Colonic mucosa (tissue), 4 donors: ENCODE measurements at regions not wholly inside any gene's neighbourhood (a gene's known extent, or its start where the extent isn't known, plus 50 kb on each side); places are given as distances from the start of the nearest gene placed in this dataset.

Experiments
- DNase-seq: peaks from one replicate; pipeline ENCODE4 v3.0.0-alpha.2; 2020
- H3K27ac ChIP-seq: fragments of 200-600 bp; one replicate; pipeline ENCODE4 v1.8.0; 2021
- H3K27me3 ChIP-seq: fragments of 200-600 bp; one replicate; pipeline ENCODE4 v1.8.0; 2021
- H3K36me3 ChIP-seq: fragments of 200-600 bp; one replicate; pipeline ENCODE4 v1.8.0; 2021
- H3K4me1 ChIP-seq: fragments of 200-600 bp; one replicate; pipeline ENCODE4 v1.8.0; 2021; ENCODE audit warnings: mild to moderate bottlenecking
- H3K4me3 ChIP-seq: fragments of 200-600 bp; one replicate; pipeline ENCODE4 v1.8.0; 2021
- H3K9ac ChIP-seq, 2 donors: one replicate each; pipeline ENCODE4 v1.7.0; 2013; ENCODE audit warnings: control low read depth in 2 of 2, low read depth in 2 of 2, low read length in 2 of 2
- H3K9me3 ChIP-seq: fragments of 200-600 bp; one replicate; pipeline ENCODE4 v1.8.0; 2021
- intact Hi-C: fragments of 100-400 bp; cut with DNase I; formaldehyde crosslinking; loops from one replicate; pipeline ENCODE4 v1.14.1; 2022
- TF ChIP-seq, protein P1 (sequence below): fragments of 200-600 bp; IDR thresholded peaks from one replicate; pipeline ENCODE4 v1.8.0; 2022; ENCODE audit warnings: antibody characterized with exemption, mild to moderate bottlenecking
- donor health status: healthy.
- donor health status: DM: no; HTN: no; CAD: no.
- donor health status: DM: no; HTN: no; CAD: no.

DNA sequence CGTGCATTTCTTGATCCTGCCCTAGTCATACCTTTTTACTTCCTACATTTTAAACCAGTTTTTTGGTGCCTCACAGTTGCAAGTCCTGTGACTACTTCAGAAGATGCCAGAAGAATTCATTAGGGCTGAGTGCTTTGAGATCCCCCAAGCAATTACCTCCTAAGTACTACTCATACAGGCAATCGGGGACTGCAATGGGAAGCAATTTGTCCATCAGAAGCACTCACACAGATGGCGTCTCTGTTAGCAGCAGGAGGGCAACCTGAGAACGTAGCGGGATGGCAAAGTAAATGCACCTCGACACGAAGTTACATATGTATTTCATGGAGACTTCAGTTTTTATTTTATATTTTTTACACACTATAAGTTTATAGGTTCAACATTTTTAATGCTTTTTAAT, 188.3 kb downstream of the CAPZA3 start:
- Histone ChIP-seq H3K4me3 (no peak overlapping the region), H3K9ac (no peak overlapping the region), H3K27me3 (no peaks in the 10 kb centered on the region), H3K4me1 (no peaks in the 10 kb centered on the region), H3K36me3 (no peaks in the 10 kb centered on the region), H3K27ac (no peak overlapping the region), H3K9me3 (no peaks in the 10 kb centered on the region)
- DNase-seq: no peak
- TF ChIP-seq, protein P1, sequence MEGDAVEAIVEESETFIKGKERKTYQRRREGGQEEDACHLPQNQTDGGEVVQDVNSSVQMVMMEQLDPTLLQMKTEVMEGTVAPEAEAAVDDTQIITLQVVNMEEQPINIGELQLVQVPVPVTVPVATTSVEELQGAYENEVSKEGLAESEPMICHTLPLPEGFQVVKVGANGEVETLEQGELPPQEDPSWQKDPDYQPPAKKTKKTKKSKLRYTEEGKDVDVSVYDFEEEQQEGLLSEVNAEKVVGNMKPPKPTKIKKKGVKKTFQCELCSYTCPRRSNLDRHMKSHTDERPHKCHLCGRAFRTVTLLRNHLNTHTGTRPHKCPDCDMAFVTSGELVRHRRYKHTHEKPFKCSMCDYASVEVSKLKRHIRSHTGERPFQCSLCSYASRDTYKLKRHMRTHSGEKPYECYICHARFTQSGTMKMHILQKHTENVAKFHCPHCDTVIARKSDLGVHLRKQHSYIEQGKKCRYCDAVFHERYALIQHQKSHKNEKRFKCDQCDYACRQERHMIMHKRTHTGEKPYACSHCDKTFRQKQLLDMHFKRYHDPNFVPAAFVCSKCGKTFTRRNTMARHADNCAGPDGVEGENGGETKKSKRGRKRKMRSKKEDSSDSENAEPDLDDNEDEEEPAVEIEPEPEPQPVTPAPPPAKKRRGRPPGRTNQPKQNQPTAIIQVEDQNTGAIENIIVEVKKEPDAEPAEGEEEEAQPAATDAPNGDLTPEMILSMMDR: no peak
- intact Hi-C loops: no loop called here

DNA sequence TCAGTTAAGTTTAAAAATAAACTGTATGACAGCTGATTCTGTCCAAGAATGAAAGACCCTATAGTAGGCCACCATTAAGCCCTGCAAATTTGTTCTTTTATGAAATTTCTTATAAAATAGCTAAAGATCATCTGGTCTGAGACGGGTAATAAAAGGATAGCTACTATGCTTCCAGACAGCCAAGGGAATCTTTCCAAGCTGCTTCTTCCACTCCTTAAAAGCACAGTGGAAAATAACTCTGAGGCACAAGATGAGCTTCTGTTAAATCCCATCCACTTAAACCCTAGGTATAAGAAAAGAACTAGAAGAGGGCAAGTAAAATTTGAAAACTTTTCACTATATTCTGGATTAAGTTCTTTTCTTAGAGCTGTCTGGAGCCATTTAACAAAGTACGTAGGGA, 194.3 kb downstream of the CAPZA3 start:
- Histone ChIP-seq H3K9me3 (no peaks in the 10 kb centered on the region), H3K9ac (no peak overlapping the region), H3K36me3 (no peaks in the 10 kb centered on the region), H3K27me3 (no peaks in the 10 kb centered on the region), H3K27ac (no peak overlapping the region), H3K4me3 (no peak overlapping the region), H3K4me1 (no peaks in the 10 kb centered on the region)
- intact Hi-C loops: no loop called here
- DNase-seq: no peak
- TF ChIP-seq, protein P1: no peak

DNA sequence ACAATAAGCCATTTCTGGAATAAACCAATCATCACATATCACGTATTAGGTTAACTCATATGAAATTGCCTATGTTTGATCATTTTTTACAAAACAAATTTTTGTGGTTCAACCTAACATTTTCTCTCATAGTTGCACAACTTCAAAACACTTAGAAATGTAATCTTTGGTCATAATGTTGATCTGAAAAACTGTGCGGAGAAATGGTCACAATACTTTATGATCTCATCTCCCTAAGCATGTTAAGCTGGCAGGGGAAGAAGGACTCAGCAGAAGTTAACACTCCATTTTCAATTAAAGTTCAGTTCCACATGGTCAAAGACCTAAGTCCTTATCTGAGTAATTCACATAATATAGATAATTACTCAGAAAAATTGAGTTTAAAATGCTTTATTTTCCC, 194.8 kb downstream of the CAPZA3 start:
- H3K27ac ChIP-seq: no peak overlapping the region
- no peak for DNase-seq
- TF ChIP-seq, protein P1: no peak
- H3K4me1 ChIP-seq: no peaks in the 10 kb centered on the region
- H3K4me3 ChIP-seq: no peak overlapping the region
- no peaks in the 10 kb centered on the region for H3K9me3 ChIP-seq
- H3K27me3 ChIP-seq: no peaks in the 10 kb centered on the region
- no peak overlapping the region for H3K9ac ChIP-seq
- intact Hi-C loops: no loop called here
- no peaks in the 10 kb centered on the region for H3K36me3 ChIP-seq

DNA sequence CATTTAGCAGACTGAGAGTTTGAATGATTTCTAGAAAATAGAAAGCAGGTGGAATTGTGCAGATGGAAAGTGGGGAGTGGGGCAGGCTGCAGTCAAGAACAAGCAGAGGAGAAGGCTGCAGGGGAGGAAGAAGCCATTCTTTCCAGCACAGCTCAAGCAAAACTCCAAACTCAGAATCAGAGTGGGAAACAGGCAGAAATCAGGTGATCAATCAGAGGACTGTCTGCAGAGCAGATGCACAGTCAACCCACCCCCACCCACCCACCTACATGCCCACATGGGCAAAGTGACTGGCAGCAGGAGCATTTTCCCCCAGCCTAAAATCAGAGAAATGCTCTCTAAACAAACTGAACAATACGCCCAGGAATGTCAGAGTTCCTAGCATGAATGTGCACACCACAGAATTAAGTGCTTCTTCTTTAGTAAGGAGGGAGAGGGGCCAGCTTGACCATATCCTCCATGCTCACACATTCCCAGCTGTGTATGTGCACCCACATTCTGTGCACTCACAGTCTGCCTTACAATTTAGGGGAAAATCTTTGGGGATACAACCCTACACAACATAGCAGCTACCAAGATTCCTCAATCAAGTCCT, 194.1 kb upstream of the PLEKHA5 start:
- Histone ChIP-seq H3K4me1 (no peaks in the 10 kb centered on the region), H3K36me3 (no peaks in the 10 kb centered on the region), H3K4me3 (no peak overlapping the region), H3K27me3 (no peaks in the 10 kb centered on the region), H3K9ac (no peak overlapping the region), H3K9me3 (no peaks in the 10 kb centered on the region), H3K27ac (no peak overlapping the region)
- intact Hi-C loops: no loop called here
- no peak for DNase-seq
- TF ChIP-seq, protein P1: no peak

DNA sequence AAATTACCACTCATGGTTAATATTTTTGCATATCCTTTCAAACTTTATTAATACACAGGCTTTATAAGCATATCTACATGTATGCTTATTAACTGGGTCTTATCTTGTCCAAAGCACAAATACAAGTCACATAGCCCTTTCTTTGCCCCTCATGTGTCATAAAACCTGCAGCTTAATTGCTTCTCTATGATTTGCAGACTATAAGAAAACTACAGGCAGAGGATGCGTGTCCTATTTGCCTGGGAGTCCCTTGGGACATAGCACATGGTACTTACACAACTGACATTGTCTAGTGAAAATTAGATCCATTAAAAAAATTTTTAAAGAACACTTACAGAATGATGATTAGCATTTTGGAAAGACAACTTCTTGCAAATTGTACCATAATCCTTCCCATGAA, 190.5 kb upstream of the PLEKHA5 start:
- Histone ChIP-seq H3K4me1 (no peaks in the 10 kb centered on the region), H3K4me3 (no peak overlapping the region), H3K36me3 (no peaks in the 10 kb centered on the region), H3K9ac (no peak overlapping the region), H3K9me3 (no peaks in the 10 kb centered on the region), H3K27ac (no peak overlapping the region), H3K27me3 (no peaks in the 10 kb centered on the region)
- intact Hi-C loops: no loop called here
- TF ChIP-seq, protein P1: no peak
- no peak for DNase-seq

DNA sequence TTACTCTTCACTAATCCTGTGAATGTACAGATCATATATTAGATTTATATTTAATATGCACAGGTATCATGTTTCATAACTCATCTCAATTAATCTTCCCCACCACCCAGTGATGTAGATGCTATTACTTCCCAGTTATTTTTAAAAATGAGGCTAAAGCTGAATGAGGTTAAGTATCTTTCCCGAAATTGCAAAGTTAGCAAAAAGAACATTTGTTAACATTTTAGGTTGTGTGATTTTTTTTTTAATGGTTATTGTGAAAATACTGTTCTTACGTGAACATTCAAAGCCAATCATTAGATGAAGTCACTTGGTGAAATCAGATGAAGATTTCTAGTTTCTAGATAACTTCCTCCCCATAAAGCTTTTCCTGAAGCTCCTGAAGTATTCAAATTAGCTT, 186.9 kb upstream of the PLEKHA5 start:
- Histone ChIP-seq H3K4me1 (no peaks in the 10 kb centered on the region), H3K4me3 (no peak overlapping the region), H3K9ac (no peak overlapping the region), H3K36me3 (no peaks in the 10 kb centered on the region), H3K27ac (no peak overlapping the region), H3K9me3 (no peaks in the 10 kb centered on the region), H3K27me3 (no peaks in the 10 kb centered on the region)
- intact Hi-C loops: no loop called here
- no peak for DNase-seq
- TF ChIP-seq, protein P1: no peak
